ENCODE measurements at regions not wholly inside any gene's neighbourhood (a gene's known extent, or its start where the extent isn't known, plus 50 kb on each side); places are given as distances from the start of the nearest gene placed in this dataset.

- no peaks in the 10 kb centered on the region for H3K27me3 ChIP-seq
Measured at GRCh38 chr17:68657166-68657565, 56.0 kb upstream of the FAM20A start.

GRCh38 chr17:68656666-68657065 is 55.5 kb upstream of the FAM20A start:
- no peaks in the 10 kb centered on the region for H3K4me1 ChIP-seq
- DNase-seq = no peak
- intact Hi-C loops (cut with DNase I) = no loop called here
- no peak overlapping the region for H3K9ac ChIP-seq (ENCODE audit: low read depth in 2 of 2, low read length in 2 of 2)
- H3K4me3 ChIP-seq = no peak overlapping the region
- no peaks in the 10 kb centered on the region for H3K27me3 ChIP-seq
- no peak for TF ChIP-seq CTCF (IDR thresholded peaks at IDR 0.05)
- no peaks in the 10 kb centered on the region for H3K36me3 ChIP-seq
- no peak overlapping the region for H3K27ac ChIP-seq
- H3K9me3 ChIP-seq = no peaks in the 10 kb centered on the region

More at GRCh38 chr17:68657166-68657565, 56.0 kb upstream of the FAM20A start:
- intact Hi-C loops (cut with DNase I) = no loop called here
- no peak overlapping the region for H3K4me3 ChIP-seq
- no peak for DNase-seq
- no peaks in the 10 kb centered on the region for H3K9me3 ChIP-seq
- no peak for TF ChIP-seq CTCF (IDR thresholded peaks at IDR 0.05)
- H3K9ac ChIP-seq (ENCODE audit: low read depth in 2 of 2, low read length in 2 of 2) = no peak overlapping the region
- H3K36me3 ChIP-seq = no peaks in the 10 kb centered on the region
- no peak overlapping the region for H3K27ac ChIP-seq
- no peaks in the 10 kb centered on the region for H3K4me1 ChIP-seq

Measured in colonic mucosa (tissue), 4 donors.